ENCODE measurements at regions not wholly inside any gene's neighbourhood (a gene's known extent, or its start where the extent isn't known, plus 50 kb on each side); places are given as distances from the start of the nearest gene placed in this dataset.

DNA sequence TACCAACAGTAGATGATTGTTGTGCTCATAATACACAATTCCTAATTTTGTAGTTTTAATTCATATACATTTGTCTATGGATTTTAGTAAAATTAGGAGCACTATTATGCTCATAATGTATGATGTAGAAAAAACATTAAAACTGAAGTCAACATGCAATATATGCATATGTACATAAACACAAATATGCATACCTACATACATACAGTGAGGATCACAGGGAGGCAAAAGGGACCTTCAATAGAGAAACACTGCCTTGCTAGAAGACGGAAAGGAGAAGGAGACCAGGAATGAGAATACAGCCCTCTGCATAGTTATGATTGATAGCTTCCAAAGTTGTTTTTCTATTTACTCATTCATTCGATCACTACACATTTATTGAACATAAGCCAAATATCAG lies 606.5 kb downstream of the LMO4 start:
- H3K4me3 ChIP-seq: no peak overlapping the region
- no peaks in the 10 kb centered on the region for H3K36me3 ChIP-seq
- no peaks in the 10 kb centered on the region for H3K27me3 ChIP-seq
- no peak for DNase-seq
- H3K9me3 ChIP-seq: no peaks in the 10 kb centered on the region
- no peak overlapping the region for H3K27ac ChIP-seq
- TF ChIP-seq, protein P1, sequence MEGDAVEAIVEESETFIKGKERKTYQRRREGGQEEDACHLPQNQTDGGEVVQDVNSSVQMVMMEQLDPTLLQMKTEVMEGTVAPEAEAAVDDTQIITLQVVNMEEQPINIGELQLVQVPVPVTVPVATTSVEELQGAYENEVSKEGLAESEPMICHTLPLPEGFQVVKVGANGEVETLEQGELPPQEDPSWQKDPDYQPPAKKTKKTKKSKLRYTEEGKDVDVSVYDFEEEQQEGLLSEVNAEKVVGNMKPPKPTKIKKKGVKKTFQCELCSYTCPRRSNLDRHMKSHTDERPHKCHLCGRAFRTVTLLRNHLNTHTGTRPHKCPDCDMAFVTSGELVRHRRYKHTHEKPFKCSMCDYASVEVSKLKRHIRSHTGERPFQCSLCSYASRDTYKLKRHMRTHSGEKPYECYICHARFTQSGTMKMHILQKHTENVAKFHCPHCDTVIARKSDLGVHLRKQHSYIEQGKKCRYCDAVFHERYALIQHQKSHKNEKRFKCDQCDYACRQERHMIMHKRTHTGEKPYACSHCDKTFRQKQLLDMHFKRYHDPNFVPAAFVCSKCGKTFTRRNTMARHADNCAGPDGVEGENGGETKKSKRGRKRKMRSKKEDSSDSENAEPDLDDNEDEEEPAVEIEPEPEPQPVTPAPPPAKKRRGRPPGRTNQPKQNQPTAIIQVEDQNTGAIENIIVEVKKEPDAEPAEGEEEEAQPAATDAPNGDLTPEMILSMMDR (IDR thresholded peaks at IDR 0.05): no peak
- TF ChIP-seq POLR2A (IDR thresholded peaks at IDR 0.05): no peak
- intact Hi-C loops (cut with DNase I): no loop called here
- H3K4me1 ChIP-seq: peaks cover 0 to 3% (median 0%) of the 10 kb centered on the region in 3 donors
- WGBS, 2 donors: 76 to 86% methylated on average over 2 of the region's 2 CpGs

DNA sequence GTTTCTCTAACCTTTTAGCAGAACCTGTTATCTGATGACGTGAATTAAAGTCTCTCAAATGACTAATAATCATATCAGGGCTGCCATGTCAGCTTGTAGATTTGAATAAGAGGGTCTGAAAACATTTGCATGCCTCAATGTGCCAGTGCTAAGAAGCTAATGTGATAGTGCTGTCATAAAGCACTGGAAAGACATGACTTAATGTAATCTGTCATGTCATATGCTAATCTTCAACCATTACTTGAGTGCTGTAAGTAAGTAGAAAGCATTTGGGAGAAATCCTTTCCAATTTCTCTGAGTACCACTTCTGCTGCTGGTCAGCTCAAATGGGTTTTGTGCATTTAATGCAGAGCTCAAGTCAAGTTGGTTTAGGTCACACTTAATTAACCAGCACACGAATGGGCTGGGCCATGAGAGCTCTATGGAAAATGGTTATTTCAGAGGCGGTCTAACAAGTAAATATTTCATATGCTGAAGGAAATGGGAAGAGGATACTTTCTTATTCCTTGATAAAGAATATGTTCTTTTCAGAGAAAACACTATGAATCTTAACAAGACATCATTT lies 609.2 kb downstream of the LMO4 start:
- 81 to 90% methylated on average over 3 of the region's 3 CpGs for WGBS, 2 donors
- intact Hi-C loops (cut with DNase I): no loop called here
- Histone ChIP-seq H3K27ac (no peak overlapping the region), H3K4me1 (peaks cover 0 to 10% (median 0%) of the 10 kb centered on the region in 3 donors), H3K4me3 (no peak overlapping the region), H3K36me3 (no peaks in the 10 kb centered on the region), H3K27me3 (no peaks in the 10 kb centered on the region), H3K9me3 (no peaks in the 10 kb centered on the region)
- DNase-seq: no peak
- no peak for TF ChIP-seq POLR2A (IDR thresholded peaks at IDR 0.05)
- TF ChIP-seq, protein P1 (IDR thresholded peaks at IDR 0.05): no peak

DNA sequence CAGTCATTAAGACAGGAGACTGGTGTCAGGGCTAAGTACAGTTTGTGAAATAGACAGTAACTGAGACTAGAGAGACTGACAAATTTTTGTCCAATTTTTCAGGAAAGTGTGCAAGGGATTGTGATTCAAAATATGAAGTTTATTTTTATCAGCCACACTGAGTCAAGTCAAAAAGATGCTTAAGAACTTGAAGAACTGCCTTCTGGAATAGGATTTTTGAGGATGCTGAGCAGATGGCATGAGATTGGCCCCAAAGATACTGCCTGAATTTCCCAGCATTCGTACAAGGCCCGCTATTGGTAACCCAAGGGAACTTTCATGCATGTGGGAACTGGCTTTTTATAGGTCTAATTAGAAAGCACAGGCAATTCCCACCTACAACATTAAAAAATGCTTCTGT lies 610.0 kb downstream of the LMO4 start:
- Histone ChIP-seq H3K36me3 (no peaks in the 10 kb centered on the region), H3K9me3 (no peaks in the 10 kb centered on the region), H3K4me3 (no peak overlapping the region), H3K27me3 (no peaks in the 10 kb centered on the region), H3K27ac (no peak overlapping the region), H3K4me1 (peaks cover 0 to 10% (median 0%) of the 10 kb centered on the region in 3 donors)
- TF ChIP-seq, protein P1 (IDR thresholded peaks at IDR 0.05): no peak
- TF ChIP-seq POLR2A (IDR thresholded peaks at IDR 0.05): no peak
- no peak for DNase-seq
- WGBS, 2 donors: 86 to 100% methylated on average over 2 of the region's 2 CpGs
- intact Hi-C loops (cut with DNase I): no loop called here

DNA sequence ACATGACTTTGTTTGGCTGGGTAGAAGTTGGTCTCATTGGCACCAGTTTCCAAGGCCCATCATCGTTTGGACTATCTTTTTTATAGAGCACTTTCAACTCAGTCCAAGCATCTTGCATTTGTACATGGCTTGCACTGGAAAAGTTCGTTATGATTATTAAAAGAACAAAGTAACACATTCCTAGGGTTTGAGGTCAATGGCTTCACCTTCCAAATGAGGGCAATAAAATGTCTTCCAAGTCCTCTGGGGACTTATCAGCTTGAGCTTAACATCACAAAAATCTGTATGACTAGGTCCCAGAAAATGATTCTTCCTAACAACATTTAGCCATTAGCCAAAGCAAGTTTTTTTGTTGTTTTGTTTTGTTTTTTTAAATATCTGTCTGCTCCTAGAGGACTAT lies 610.8 kb downstream of the LMO4 start:
- H3K4me1 ChIP-seq: peaks cover 0 to 10% (median 0%) of the 10 kb centered on the region in 3 donors
- TF ChIP-seq, protein P1 (IDR thresholded peaks at IDR 0.05): no peak
- no peak for TF ChIP-seq POLR2A (IDR thresholded peaks at IDR 0.05)
- no peaks in the 10 kb centered on the region for H3K9me3 ChIP-seq
- no peaks in the 10 kb centered on the region for H3K27me3 ChIP-seq
- H3K36me3 ChIP-seq: no peaks in the 10 kb centered on the region
- H3K27ac ChIP-seq: no peak overlapping the region
- intact Hi-C loops (cut with DNase I): no loop called here
- no peak overlapping the region for H3K4me3 ChIP-seq
- WGBS, 2 donors: 40 to 57% methylated on average over 2 of the region's 2 CpGs
- no peak for DNase-seq

DNA sequence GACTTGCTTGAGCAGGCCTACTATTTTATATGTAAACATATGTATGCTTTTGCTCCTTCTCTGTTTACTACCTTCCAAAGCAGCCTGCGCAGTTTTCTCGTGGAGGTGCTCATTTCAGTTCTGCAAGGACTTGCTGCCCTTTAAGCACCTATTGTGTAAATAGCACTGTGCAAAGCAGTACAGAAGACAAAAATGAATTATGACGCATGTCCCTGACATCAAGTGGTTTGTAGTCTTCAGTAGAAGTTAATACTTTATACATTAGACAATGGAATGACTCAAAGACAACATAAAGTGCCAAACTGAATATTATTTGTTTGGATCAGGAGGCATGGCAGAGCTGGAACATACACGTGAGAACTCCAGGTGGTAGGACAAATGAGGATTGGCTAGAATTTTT lies 611.7 kb downstream of the LMO4 start:
- no peak for TF ChIP-seq POLR2A (IDR thresholded peaks at IDR 0.05)
- TF ChIP-seq, protein P1 (IDR thresholded peaks at IDR 0.05): no peak
- 43 to 60% methylated on average over 4 of the region's 4 CpGs for WGBS, 2 donors
- Histone ChIP-seq H3K27me3 (no peaks in the 10 kb centered on the region), H3K4me1 (peaks cover 0 to 10% (median 0%) of the 10 kb centered on the region in 3 donors), H3K9me3 (no peaks in the 10 kb centered on the region), H3K27ac (no peak overlapping the region), H3K4me3 (no peak overlapping the region), H3K36me3 (no peaks in the 10 kb centered on the region)
- intact Hi-C loops (cut with DNase I): no loop called here
- DNase-seq: no peak
